EH (cell line): ENCODE measurements at regions not wholly inside any gene's neighbourhood (a gene's known extent, or its start where the extent isn't known, plus 50 kb on each side); places are given as distances from the start of the nearest gene placed in this dataset.
"Not testable (repeated sequence)": the region's sequence is repeated elsewhere in the genome, so short reads cannot be mapped to it uniquely, and the experiment has no call there.

Source experiments
- DNase-seq: peaks from one replicate; pipeline ENCODE4 v3.0.0-alpha.2; 2015; ENCODE audit warnings: low read depth

DNA sequence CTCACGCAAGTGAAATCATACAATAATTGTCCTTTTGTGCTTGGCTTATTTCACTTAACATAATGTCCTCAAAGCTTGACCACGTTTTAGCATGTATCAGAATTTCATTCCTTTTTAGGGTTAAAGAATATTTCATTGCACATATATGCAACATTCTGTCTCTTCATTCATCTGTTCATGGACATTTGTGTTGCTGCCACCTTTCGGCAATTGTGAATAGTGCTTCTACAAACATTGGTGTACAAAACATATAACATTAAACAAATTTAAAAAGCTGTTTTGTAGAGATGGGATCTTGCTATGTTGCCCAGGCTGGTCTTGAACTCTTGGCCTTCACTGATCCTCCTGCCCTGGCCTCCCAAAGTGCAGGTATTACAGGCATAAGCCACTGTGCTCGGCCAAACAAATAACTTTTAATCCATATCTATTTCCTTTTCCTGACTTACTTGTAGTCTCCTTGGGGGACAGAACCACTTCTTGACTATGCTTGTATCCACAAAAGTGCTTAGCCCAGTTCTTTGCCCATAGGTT is 209.3 kb downstream of the SLC4A3 start:
- peak; percentile 37 for DNase-seq

DNA sequence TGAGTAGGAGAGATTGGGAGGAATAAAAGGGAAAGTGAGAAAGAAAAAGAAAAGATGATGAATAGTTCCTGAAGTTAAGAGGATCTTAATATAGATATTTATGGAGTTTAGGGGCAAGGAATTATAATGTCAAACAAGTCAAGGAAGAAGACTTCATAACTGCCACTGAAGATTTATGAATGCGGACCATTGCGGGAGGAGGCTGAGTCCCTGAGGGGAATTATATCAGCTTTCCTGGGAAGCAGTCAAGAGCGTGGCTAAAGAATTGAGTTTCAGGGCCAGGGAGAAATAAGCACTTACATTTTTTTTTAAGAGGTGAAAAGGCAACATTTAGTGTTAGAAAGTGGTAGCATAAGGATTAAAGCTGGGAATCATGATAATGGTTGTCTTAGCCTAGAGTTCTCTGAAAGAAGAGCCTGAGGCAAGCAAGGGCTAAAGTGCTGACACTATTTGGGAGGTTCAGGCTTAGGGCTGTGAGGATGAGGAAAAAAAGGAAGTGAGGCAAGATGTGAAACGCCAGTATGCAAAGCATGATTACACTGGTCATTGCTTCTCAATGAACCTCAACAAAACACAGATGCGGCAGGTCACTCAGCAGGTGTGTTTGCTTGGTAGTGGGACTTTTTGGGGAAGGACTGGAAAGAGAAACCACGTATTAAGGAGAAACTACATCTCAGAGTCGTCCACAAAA is 217.1 kb downstream of the SLC4A3 start:
- no peak for DNase-seq

DNA sequence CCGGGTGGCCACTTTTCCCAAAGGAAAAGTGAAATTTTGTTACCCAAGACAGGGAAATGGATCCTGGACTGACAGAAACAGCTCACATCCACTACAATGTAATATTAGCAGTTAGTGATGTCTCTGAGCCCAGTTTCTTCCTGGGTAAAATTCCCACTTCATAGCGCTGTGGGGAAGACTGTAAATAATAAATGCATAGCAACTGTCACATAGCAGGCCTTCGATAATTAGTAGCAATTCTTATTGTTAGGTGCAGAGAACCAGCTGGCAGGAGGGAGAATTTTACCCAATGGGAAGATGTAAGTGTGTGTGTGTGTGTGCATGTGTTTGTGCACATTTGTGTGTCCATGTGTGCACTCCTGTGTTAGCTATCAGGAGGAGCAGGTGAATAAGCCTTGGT is 221.5 kb downstream of the SLC4A3 start:
- DNase-seq, result no peak

DNA sequence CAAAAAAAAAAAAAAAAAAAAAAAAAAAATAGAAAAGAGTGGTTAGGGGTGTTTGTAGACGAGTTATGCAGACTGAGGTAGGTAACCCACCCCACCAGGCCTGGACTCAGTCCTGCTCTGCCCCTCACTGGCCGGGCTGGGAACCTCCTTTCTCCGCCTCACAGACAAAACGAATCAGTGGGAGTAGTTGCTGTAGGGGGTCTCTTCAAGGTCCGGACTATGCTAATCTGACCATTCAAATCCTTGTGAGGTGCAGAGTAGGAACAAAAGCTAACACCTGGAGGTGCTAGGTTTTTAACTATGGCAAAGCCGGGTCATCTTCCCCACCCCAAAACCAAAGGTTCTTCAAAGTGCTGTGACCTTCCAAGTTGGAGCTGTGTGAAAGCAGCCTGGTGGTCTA is 223.7 kb downstream of the SLC4A3 start:
- no peak for DNase-seq

- DNase-seq, result peak; percentile 62
These were observed 224.5 kb downstream of the SLC4A3 start for GRCh38 chr2:219851801-219852481.

GRCh38 chr2:219852626-219853025 is 225.2 kb downstream of the SLC4A3 start:
- DNase-seq, result peak; percentile 5

DNA sequence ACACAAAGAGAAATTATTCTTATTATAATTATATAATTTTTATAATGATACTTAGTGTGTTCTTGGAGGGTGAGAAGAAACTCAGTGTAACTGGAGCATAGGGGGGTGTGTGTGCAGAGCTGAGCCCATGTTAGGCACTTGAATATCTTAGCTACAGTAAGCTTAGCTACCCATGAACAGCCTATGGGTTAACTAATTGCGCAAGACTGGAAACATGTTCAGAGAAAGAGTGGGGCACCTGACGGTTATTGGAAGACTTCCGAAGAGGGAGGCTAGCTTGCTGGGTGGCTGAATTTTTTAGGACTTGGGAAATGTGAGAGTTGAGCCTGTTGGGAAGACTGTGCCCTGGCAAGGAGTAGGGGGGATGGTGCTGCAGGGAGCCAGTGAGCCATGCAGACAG is 229.2 kb downstream of the SLC4A3 start:
- DNase-seq, result no peak

DNA sequence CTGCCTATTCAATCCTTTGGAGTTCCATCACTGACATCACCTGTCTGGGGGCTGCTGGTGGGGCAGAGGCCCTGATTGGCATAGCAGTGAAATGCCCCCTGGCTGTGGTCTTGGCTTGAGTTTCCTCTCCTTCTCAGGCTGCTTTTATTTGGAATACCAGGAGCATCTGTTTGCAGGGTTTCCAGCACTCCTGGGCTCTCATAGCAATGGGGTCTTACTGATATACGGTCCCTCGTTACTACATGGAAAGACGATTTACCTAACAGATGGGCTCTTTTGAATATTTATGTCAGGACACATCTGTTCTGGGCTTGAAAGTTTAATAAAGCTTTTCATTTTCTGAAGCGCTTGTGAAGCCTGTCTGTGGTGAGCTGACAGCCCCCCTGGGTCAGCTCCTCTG is 230.3 kb downstream of the SLC4A3 start:
- DNase-seq, result no peak

DNA sequence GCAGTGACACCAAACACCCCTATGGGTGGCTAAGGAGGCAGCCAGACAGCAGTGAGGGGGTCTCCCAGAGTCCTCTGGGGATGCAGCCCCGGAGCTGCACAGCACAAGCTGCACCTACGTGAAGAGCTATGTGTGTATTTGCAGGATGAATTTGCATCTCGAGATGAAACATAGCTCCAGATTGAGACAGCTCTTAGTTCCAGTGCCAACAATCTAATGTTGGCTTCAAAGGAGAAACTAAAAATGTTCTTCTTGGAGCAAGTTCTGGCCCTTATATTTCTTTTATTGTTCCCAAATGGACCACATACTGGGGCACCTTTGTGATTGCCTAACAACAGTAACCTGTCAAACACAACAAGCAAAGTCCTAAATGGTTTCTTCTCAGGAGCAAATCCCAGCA is 233.9 kb downstream of the SLC4A3 start:
- no peak for DNase-seq

DNA sequence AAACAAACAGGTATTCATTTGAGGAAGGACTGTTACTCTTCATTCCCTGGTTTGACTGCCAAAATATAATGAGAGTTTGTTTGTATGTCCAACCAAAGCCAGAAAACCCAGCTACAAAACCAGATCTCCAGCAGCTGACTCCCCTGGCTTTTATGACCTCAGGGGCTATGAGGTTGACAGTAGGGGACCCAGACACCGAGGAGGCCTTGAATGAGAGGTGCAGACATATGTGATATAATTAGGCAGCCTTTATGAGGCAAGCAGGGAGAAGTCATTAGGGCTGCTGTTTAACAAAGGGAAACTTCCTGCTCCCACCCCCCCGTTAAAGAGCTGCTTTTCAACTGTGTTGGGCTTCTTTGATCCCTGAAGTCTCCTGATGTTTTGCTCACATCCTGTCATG is 236.7 kb downstream of the SLC4A3 start:
- no peak for DNase-seq

DNA sequence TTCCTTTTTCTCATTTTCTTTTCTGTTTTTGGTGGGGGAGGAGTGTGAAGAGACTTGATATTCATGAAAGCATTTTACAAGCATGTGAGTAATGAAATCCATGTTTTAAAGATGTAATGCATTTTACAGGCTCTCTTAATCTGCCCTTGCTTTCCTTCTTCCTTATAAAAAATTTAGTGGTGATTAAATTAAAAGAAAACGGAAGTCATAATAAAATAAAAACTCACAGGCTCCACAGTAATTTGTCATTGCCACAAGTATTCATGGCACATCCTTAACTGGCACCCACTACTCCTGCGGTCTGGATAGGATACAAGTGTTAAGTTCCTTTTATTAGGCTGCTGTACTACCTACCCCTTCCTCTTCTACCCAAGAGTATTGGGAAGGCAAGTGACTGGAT is 241.2 kb downstream of the SLC4A3 start:
- DNase-seq, result peak; percentile 71

DNA sequence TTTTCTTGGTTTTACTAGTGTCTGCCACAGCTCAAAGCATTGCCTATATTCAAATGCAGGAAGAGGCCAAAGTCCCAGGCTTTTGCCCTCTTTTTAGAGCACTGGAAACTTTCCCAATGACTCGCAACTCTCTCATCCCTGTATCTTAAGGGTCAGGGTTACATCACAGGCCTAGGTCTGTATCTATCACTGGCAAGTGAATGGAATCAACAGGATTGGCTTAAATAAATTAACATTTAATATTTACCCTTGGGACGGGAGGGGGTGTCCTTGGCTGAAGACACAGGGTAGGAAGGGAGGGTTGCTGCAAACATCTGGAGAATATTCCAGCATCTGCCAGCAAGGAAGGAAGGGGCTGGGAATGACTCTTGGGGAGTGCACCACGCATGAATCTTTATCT is 242.6 kb downstream of the SLC4A3 start:
- DNase-seq, result peak; percentile 66

GRCh38 chr2:219871351-219871750 is 243.9 kb downstream of the SLC4A3 start:
- DNase-seq, result no peak

DNA sequence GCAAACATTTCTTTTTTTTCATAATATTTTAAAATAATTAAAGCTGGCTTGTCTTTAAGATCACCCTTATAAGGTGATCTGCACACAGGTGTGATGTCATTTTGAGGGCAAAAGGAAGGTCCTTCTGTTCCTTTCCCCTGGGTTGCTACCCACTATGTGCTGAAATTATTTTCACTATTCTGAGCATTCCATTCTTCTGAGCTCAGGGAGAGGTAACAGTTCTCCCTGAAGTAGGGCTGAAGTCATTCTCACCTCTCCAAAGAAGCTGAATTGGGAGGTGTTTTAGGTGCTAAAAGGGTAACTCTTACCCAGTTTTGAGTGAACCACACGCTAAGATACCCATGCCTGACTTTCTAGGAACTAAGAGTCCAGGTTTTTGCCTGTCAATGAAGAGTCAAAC is 247.6 kb downstream of the SLC4A3 start:
- no peak for DNase-seq

GRCh38 chr2:219875986-219876385 is 248.6 kb downstream of the SLC4A3 start:
- DNase-seq, result not testable (repeated sequence)

- DNase-seq, result no peak
These were observed 249.5 kb downstream of the SLC4A3 start for GRCh38 chr2:219876931-219877330.

GRCh38 chr2:219877728-219878127 is 250.3 kb downstream of the SLC4A3 start:
- no peak for DNase-seq

GRCh38 chr2:219878516-219878915 is 251.1 kb downstream of the SLC4A3 start:
- no peak for DNase-seq

DNA sequence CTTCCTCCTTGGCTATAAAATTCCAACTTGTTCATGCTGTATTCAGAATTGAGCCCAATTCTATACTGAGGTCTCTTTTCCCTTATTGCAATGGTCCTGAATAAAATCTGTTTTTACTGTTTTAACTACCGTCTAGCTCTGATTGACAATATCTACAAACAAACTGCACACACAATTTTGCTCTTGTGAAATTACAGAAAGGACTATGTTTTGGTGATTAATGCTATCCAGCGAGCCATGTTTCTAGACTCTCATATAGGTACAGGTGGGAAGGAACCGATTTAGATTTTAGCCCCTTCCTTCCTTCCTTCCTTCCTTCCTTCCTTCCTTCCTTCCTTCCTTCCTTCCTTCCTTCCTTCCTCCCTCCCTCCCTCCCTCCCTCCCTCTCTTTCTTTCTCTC is 254.4 kb downstream of the SLC4A3 start:
- no peak for DNase-seq

- peak; percentile 31 for DNase-seq
These were observed 259.2 kb downstream of the SLC4A3 start for GRCh38 chr2:219886615-219887014.

DNA sequence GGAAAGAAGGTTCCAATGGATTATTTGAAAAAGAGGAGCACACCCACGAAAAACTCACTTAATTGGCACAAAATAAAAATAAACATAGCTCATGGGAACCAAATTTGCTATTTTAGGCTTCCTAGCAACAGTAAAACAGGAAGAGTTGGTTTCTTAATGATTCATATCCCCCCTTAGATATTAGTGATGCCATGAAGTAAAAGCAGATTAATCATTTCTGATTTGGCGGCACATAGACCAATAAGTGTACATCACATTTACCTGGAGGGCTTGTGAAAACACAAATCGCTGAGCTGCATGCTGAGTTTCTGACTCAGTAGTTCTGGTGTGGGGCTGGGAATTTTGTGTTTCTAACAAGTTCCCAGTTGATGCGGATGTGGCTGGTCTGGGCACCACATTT is 260.4 kb downstream of the SLC4A3 start:
- peak; percentile 45 for DNase-seq

GRCh38 chr2:219893541-219893940 is 266.1 kb downstream of the SLC4A3 start:
- DNase-seq, result peak; percentile 17

GRCh38 chr2:219897456-219897855 is 270.0 kb downstream of the SLC4A3 start:
- DNase-seq, result peak; percentile 25

DNA sequence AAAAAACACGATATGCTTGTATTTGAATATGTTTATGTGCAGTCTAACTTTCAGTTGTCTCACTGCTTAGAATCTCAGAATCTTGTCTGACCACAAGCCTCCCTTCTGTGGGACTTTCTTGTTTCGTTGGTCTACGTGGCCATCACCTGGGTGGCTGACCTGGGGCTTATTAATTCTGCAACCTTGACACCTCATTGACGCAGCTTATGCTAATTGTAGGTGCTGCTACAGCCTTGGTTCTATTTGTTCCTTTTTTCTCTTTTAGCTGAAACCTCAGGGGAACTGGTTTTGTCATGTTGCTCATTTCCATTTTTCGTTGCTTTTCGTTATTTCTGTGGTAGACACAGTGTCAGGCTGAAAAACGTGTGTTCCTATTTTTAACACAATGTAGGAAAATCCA is 273.7 kb downstream of the SLC4A3 start:
- no peak for DNase-seq
